HepG2 (cell line): ENCODE measurements at regions not wholly inside any gene's neighbourhood (a gene's known extent, or its start where the extent isn't known, plus 50 kb on each side); places are given as distances from the start of the nearest gene placed in this dataset.

Experiments
- EP300 ChIP-seq, 3 experiments: sonication (generic) in 1 of 3; formaldehyde crosslinking in 1 of 3; IDR thresholded peaks; 2 replicates each; pipeline versions ENCODE4 v1.5.1 to v1.6.1; 2011 to 2020; ENCODE audit warnings: low read depth in 2 of 3, low read length in 2 of 3, borderline replicate concordance in 1 of 3, improper control_type of control experiment in 1 of 3, mild to moderate bottlenecking in 1 of 3, missing genetic modification reagents in 1 of 3, moderate library complexity in 1 of 3
- HMG20A ChIP-seq: IDR thresholded peaks from 2 replicates; pipeline ENCODE4 v1.6.1; 2016; ENCODE audit warnings: borderline replicate concordance
- HNF1B ChIP-seq: sonication (generic); formaldehyde crosslinking; IDR thresholded peaks from 2 replicates; pipeline ENCODE4 v1.5.1; 2020; ENCODE audit warnings: mild to moderate bottlenecking, moderate library complexity, missing genetic modification reagents
- HNRNPUL1 ChIP-seq: fragments of 200-400 bp; formaldehyde crosslinking; IDR thresholded peaks from 2 replicates; pipeline ENCODE4 v1.6.1; 2017; ENCODE audit warnings: low read depth, mild to moderate bottlenecking, low read length, moderate library complexity
- ISL2 ChIP-seq: sonication (generic); formaldehyde crosslinking; IDR thresholded peaks from 2 replicates; pipeline ENCODE4 v1.5.0; 2020; ENCODE audit warnings: missing genetic modification reagents
- MEIS1 ChIP-seq: sonication (generic); formaldehyde crosslinking; IDR thresholded peaks from 2 replicates; pipeline ENCODE4 v1.9.0; 2021; ENCODE audit warnings: mild to moderate bottlenecking, missing genetic modification reagents, moderate library complexity, borderline replicate concordance
- NFIC ChIP-seq: IDR thresholded peaks from 2 replicates; pipeline ENCODE4 v1.6.1; 2012; ENCODE audit warnings: mild to moderate bottlenecking, low read length, inconsistent platforms
- PHF21A ChIP-seq: sonication (generic); formaldehyde crosslinking; IDR thresholded peaks from 2 replicates; pipeline ENCODE4 v1.5.0; 2020; ENCODE audit warnings: mild to moderate bottlenecking, missing genetic modification reagents
- POLR2AphosphoS5 ChIP-seq: IDR thresholded peaks from 2 replicates; pipeline ENCODE4 v1.6.1; 2012; ENCODE audit warnings: low read depth, low read length
- RNF2 ChIP-seq: fragments of 450-650 bp; conservative IDR thresholded peaks from 2 replicates; pipeline ENCODE4 v1.6.1; 2016; ENCODE audit warnings: low read depth
- RXRA ChIP-seq: sonication (generic); formaldehyde crosslinking; IDR thresholded peaks from 2 replicates; pipeline ENCODE4 v1.5.1; 2020; ENCODE audit warnings: missing genetic modification reagents
- SMAD9 ChIP-seq: sonication (generic); formaldehyde crosslinking; IDR thresholded peaks from 2 replicates; pipeline ENCODE4 v1.5.1; 2020; ENCODE audit warnings: mild to moderate bottlenecking, missing genetic modification reagents
- SMC3 ChIP-seq: IDR thresholded peaks from 2 replicates; pipeline ENCODE4 v1.6.1; 2011; ENCODE audit warnings: low read length, improper control_type of control experiment
- ZNF230 ChIP-seq: sonication (generic); formaldehyde crosslinking; IDR thresholded peaks from 2 replicates; pipeline ENCODE4 v1.4.0; 2020; ENCODE audit warnings: mild to moderate bottlenecking, missing genetic modification reagents
- ZNF609 ChIP-seq: sonication (generic); formaldehyde crosslinking; IDR thresholded peaks from 2 replicates; pipeline ENCODE4 v1.4.0; 2020; ENCODE audit warnings: mild to moderate bottlenecking, missing genetic modification reagents, borderline replicate concordance
- ZNF687 ChIP-seq: sonication (generic); formaldehyde crosslinking; IDR thresholded peaks from 2 replicates; pipeline ENCODE4 v1.5.1; 2020; ENCODE audit warnings: mild to moderate bottlenecking, missing genetic modification reagents, moderate library complexity
- ZNF746 ChIP-seq: sonication (generic); formaldehyde crosslinking; IDR thresholded peaks from 2 replicates; pipeline ENCODE4 v1.8.0; 2022; ENCODE audit warnings: mild to moderate bottlenecking, missing genetic modification reagents
- ZNF747 ChIP-seq: sonication (generic); formaldehyde crosslinking; IDR thresholded peaks from 2 replicates; pipeline ENCODE4 v1.8.1; 2023; ENCODE audit warnings: missing genetic modification reagents, mild to moderate bottlenecking, borderline replicate concordance

DNA sequence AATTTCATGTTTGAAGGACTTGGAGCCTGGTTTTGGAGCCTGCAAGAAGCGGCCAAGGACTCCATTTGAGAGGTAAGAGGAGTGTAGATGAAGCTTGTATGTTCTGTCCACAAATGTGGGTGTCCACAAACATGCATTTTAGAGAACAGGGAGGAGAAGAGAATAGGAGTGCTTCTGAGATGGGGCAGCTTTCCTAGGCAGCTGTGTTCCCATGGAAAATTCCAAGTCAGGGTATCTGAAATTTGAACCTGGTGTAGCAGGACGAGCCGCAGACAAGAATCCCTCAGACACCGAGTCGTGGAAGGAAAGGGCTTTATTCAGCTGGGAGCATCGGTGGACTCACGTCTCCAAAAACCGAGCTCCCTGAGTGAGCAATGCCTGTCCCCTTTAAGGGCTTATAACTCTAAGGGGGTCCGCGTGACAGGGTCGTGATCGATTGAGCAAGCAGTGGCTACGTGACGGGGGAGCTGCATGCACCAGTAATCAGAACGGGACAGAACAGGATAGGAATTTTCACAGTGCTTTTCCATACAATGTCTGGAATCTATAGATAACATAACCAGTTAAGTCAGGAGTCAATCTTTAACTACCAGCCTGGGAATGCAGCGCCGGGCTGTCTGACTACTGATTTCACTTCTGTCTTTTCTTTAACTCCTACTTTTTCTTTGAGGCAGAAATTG is 71.4 kb upstream of the WDR72 start (continued):
- TF ChIP-seq EP300 (IDR thresholded peaks at IDR 0.05; ENCODE audit: low read depth in 2 of 2, low read length in 2 of 2) (peak in 1 of 2 experiments; percentile 95; a peak in 2 of 4 replicates), EP300 (CRISPR knock-in tag; IDR thresholded peaks at IDR 0.05; ENCODE audit: borderline replicate concordance) (0 out of 2 replicates have a peak, but pooled peaks have one; percentile 19), SMC3 (no peak), RXRA (CRISPR knock-in tag) (peak; percentile 47; the same call in 1 of the 2 replicates), NFIC (peak; percentile 73), ZNF746 (peak; percentile 81; the same call in 1 of the 2 replicates), MEIS1 (CRISPR knock-in tag) (peak; percentile 36; the same call in 1 of the 2 replicates), HMG20A (CRISPR knock-in tag) (peak; percentile 59; the same call in 1 of the 2 replicates), ZNF687 (CRISPR knock-in tag) (peak; percentile 34; the same call in 1 of the 2 replicates), ISL2 (CRISPR knock-in tag) (peak; percentile 91), ZNF747 (CRISPR knock-in tag) (0 out of 2 replicates have a peak, but pooled peaks have one; percentile 27), HNRNPUL1 (no peak), POLR2AphosphoS5 (peak; percentile 81), RNF2 (no peak), HNF1B (CRISPR knock-in tag) (peak; percentile 85), ZNF230 (CRISPR knock-in tag) (peak; percentile 78; the same call in 1 of the 2 replicates), PHF21A (CRISPR knock-in tag) (peak; percentile 47; the same call in 1 of the 2 replicates), ZNF609 (CRISPR knock-in tag) (peak; percentile 87), SMAD9 (CRISPR knock-in tag) (0 out of 2 replicates have a peak, but pooled peaks have one; percentile 29)
